HEK293T (cell line): ENCODE measurements at regions not wholly inside any gene's neighbourhood (a gene's known extent, or its start where the extent isn't known, plus 50 kb on each side); places are given as distances from the start of the nearest gene placed in this dataset.

Source experiments
- ARNT ChIP-seq: fragments of 450-650 bp; IDR thresholded peaks from 2 replicates; pipeline ENCODE4 v1.6.1; 2017; ENCODE audit warnings: mild to moderate bottlenecking
- ELF4 ChIP-seq: fragments of 450-650 bp; IDR thresholded peaks from 2 replicates; pipeline ENCODE4 v1.6.1; 2017; ENCODE audit warnings: antibody characterized with exemption
- FOXA1 ChIP-seq: fragments of 450-650 bp; IDR thresholded peaks from 2 replicates; pipeline ENCODE4 v1.6.1; 2016; ENCODE audit warnings: mild to moderate bottlenecking
- L3MBTL2 ChIP-seq: fragments of 450-650 bp; conservative IDR thresholded peaks from 2 replicates; pipeline ENCODE4 v1.6.1; 2016; ENCODE audit warnings: mild to moderate bottlenecking
- LEF1 ChIP-seq: fragments of 450-650 bp; IDR thresholded peaks from 2 replicates; pipeline ENCODE4 v1.6.1; 2017; ENCODE audit warnings: mild to moderate bottlenecking, borderline replicate concordance
- PKNOX1 ChIP-seq: fragments of 450-650 bp; IDR thresholded peaks from 2 replicates; pipeline ENCODE4 v1.6.1; 2016
- SUZ12 ChIP-seq: fragments of 450-650 bp; IDR thresholded peaks from 2 replicates; pipeline ENCODE4 v1.6.1; 2016; ENCODE audit warnings: mild to moderate bottlenecking
- ZNF384 ChIP-seq: fragments of 450-650 bp; IDR thresholded peaks from 2 replicates; pipeline ENCODE4 v1.6.1; 2016

DNA sequence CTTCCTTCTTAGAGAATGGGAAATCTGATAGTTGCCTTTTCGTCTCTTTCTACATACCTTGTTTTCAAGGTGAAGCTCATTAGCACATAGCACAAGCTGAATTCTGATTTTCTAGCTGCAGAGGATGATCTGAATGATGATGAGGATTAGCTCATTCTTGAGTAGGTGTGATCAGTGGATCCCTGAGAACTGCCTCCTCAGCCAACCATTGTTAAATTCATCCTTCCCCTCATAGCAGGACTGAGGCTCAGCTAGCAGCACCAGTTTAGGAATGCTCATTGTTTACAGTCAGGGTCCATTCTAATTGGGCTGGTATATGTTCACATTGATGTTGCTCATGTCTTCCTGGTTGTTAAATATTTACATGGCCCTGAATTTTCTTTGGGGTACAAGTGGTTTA lies 299.9 kb upstream of the MME start:
- TF ChIP-seq FOXA1 (no peak), ARNT (no peak), ZNF384 (no peak), PKNOX1 (no peak), LEF1 (no peak), ELF4 (no peak), SUZ12 (no peak), L3MBTL2 (no peak)
